ENCODE measurements at regions not wholly inside any gene's neighbourhood (a gene's known extent, or its start where the extent isn't known, plus 50 kb on each side); places are given as distances from the start of the nearest gene placed in this dataset.
"Not testable (repeated sequence)": the region's sequence is repeated elsewhere in the genome, so short reads cannot be mapped to it uniquely, and the experiment has no call there.

GRCh38 chr12:11540156-11540555, 109.3 kb upstream of the ETV6 start:
- DNase-seq: no peak

- DNase-seq: no peak
These were observed 108.7 kb upstream of the ETV6 start for GRCh38 chr12:11540615-11541310.

GRCh38 chr12:11542599-11542998, 106.9 kb upstream of the ETV6 start:
- no peak for DNase-seq

- DNase-seq: peak; percentile 57
These were observed 105.9 kb upstream of the ETV6 start for GRCh38 chr12:11543457-11544158.

GRCh38 chr12:11545484-11546330, 103.8 kb upstream of the ETV6 start:
- DNase-seq: no peak

- peak in 1 of 2 experiments; percentile 45 for DNase-seq
These were observed 102.7 kb upstream of the ETV6 start for GRCh38 chr12:11546582-11547270.

- not testable (repeated sequence) for DNase-seq
These were observed 102.2 kb upstream of the ETV6 start for GRCh38 chr12:11547271-11547646.

- no peak for DNase-seq
These were observed 100.4 kb upstream of the ETV6 start for GRCh38 chr12:11549119-11549518.

- DNase-seq: peak; percentile 59 to 86
These were observed 95.5 kb upstream of the ETV6 start for GRCh38 chr12:11553871-11554533.

- no peak for DNase-seq
These were observed 94.3 kb upstream of the ETV6 start for GRCh38 chr12:11555195-11555594.

- peak in 1 of 2 experiments; percentile 14 for DNase-seq
These were observed 93.5 kb upstream of the ETV6 start for GRCh38 chr12:11555743-11556625.

- no peak for DNase-seq
These were observed 92.8 kb upstream of the ETV6 start for GRCh38 chr12:11556682-11557081.

- no peak for DNase-seq
These were observed 89.7 kb upstream of the ETV6 start for GRCh38 chr12:11559626-11560340.

- no peak for DNase-seq
These were observed 88.1 kb upstream of the ETV6 start for GRCh38 chr12:11561411-11561810.

- peak in 1 of 2 experiments; percentile 8 for DNase-seq
These were observed 85.4 kb upstream of the ETV6 start for GRCh38 chr12:11563785-11564739.

GRCh38 chr12:11564984-11565651, 84.4 kb upstream of the ETV6 start:
- DNase-seq: no peak

GRCh38 chr12:11565752-11566151, 83.7 kb upstream of the ETV6 start:
- no peak for DNase-seq

- peak; percentile 65 to 81 for DNase-seq
These were observed 81.2 kb upstream of the ETV6 start for GRCh38 chr12:11568155-11568761.
